Osteocyte (in vitro differentiated cells): ENCODE measurements at regions not wholly inside any gene's neighbourhood (a gene's known extent, or its start where the extent isn't known, plus 50 kb on each side); places are given as distances from the start of the nearest gene placed in this dataset.
A peak's percentile ranks its signal among the peaks of the same experiment; 100 is the strongest.
"Not testable (repeated sequence)": the region's sequence is repeated elsewhere in the genome, so short reads cannot be mapped to it uniquely, and the experiment has no call there.

ENCODE experiments used
- DNase-seq: peaks from one replicate; pipeline ENCODE4 v3.0.0; 2021; ENCODE audit warnings: mixed read lengths; ENCODE audit not compliant: unreplicated experiment; ENCODE audit errors: extremely low spot score
- H3K27ac Mint-ChIP-seq: one replicate; pipeline ENCODE4 v1.8.0; 2021; ENCODE audit warnings: mild to moderate bottlenecking, mixed read lengths; ENCODE audit not compliant: unreplicated experiment
- H3K27me3 Mint-ChIP-seq: one replicate; pipeline ENCODE4 v1.8.0; 2021; ENCODE audit warnings: mixed read lengths; ENCODE audit not compliant: unreplicated experiment
- H3K36me3 Mint-ChIP-seq: one replicate; pipeline ENCODE4 v1.8.0; 2021; ENCODE audit warnings: mixed read lengths; ENCODE audit not compliant: unreplicated experiment
- H3K4me1 Mint-ChIP-seq: one replicate; pipeline ENCODE4 v1.8.0; 2021; ENCODE audit warnings: mixed read lengths; ENCODE audit not compliant: unreplicated experiment
- H3K4me3 Mint-ChIP-seq: one replicate; pipeline ENCODE4 v1.8.0; 2021; ENCODE audit warnings: mild to moderate bottlenecking, moderate library complexity, mixed read lengths; ENCODE audit not compliant: unreplicated experiment
- H3K9me3 Mint-ChIP-seq: one replicate; pipeline ENCODE4 v1.8.0; 2021; ENCODE audit warnings: mixed read lengths; ENCODE audit not compliant: unreplicated experiment
- TF ChIP-seq, protein P1 (sequence below): fragments of 200-600 bp; sonication (generic); IDR thresholded peaks from 2 replicates; pipeline ENCODE4 v1.5.0; 2021; ENCODE audit warnings: antibody characterized with exemption, mild to moderate bottlenecking, moderate library complexity

- H3K36me3 Mint-ChIP-seq = no peaks in the 10 kb centered on the region
- no peak for DNase-seq
- no peak overlapping the region for H3K27ac Mint-ChIP-seq
- TF ChIP-seq, protein P1, sequence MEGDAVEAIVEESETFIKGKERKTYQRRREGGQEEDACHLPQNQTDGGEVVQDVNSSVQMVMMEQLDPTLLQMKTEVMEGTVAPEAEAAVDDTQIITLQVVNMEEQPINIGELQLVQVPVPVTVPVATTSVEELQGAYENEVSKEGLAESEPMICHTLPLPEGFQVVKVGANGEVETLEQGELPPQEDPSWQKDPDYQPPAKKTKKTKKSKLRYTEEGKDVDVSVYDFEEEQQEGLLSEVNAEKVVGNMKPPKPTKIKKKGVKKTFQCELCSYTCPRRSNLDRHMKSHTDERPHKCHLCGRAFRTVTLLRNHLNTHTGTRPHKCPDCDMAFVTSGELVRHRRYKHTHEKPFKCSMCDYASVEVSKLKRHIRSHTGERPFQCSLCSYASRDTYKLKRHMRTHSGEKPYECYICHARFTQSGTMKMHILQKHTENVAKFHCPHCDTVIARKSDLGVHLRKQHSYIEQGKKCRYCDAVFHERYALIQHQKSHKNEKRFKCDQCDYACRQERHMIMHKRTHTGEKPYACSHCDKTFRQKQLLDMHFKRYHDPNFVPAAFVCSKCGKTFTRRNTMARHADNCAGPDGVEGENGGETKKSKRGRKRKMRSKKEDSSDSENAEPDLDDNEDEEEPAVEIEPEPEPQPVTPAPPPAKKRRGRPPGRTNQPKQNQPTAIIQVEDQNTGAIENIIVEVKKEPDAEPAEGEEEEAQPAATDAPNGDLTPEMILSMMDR = peak; percentile 87
- peaks cover 17% of the 10 kb centered on the region for H3K27me3 Mint-ChIP-seq
- peaks cover 4% of the 10 kb centered on the region for H3K4me1 Mint-ChIP-seq
- no peaks in the 10 kb centered on the region for H3K9me3 Mint-ChIP-seq
- no peak overlapping the region for H3K4me3 Mint-ChIP-seq
Observed at GRCh38 chr1:200488375-200489165, 78.7 kb upstream of the ZNF281 start.

- no peak for DNase-seq
- peaks cover 11% of the 10 kb centered on the region for H3K4me1 Mint-ChIP-seq
- H3K4me3 Mint-ChIP-seq = no peak overlapping the region
- TF ChIP-seq, protein P1 = no peak
- peaks cover 17% of the 10 kb centered on the region for H3K27me3 Mint-ChIP-seq
- no peaks in the 10 kb centered on the region for H3K9me3 Mint-ChIP-seq
- no peak overlapping the region for H3K27ac Mint-ChIP-seq
- H3K36me3 Mint-ChIP-seq = no peaks in the 10 kb centered on the region
Observed at GRCh38 chr1:200487650-200488049, 77.8 kb upstream of the ZNF281 start.

GRCh38 chr1:200486634-200487033, 76.8 kb upstream of the ZNF281 start:
- no peaks in the 10 kb centered on the region for H3K36me3 Mint-ChIP-seq
- no peak overlapping the region for H3K27ac Mint-ChIP-seq
- peaks cover 11% of the 10 kb centered on the region for H3K4me1 Mint-ChIP-seq
- TF ChIP-seq, protein P1 = no peak
- H3K4me3 Mint-ChIP-seq = no peak overlapping the region
- H3K27me3 Mint-ChIP-seq = peaks cover 17% of the 10 kb centered on the region
- no peaks in the 10 kb centered on the region for H3K9me3 Mint-ChIP-seq
- DNase-seq = no peak

GRCh38 chr1:200484438-200484946, 74.7 kb upstream of the ZNF281 start:
- H3K4me3 Mint-ChIP-seq = not testable (repeated sequence)

DNA sequence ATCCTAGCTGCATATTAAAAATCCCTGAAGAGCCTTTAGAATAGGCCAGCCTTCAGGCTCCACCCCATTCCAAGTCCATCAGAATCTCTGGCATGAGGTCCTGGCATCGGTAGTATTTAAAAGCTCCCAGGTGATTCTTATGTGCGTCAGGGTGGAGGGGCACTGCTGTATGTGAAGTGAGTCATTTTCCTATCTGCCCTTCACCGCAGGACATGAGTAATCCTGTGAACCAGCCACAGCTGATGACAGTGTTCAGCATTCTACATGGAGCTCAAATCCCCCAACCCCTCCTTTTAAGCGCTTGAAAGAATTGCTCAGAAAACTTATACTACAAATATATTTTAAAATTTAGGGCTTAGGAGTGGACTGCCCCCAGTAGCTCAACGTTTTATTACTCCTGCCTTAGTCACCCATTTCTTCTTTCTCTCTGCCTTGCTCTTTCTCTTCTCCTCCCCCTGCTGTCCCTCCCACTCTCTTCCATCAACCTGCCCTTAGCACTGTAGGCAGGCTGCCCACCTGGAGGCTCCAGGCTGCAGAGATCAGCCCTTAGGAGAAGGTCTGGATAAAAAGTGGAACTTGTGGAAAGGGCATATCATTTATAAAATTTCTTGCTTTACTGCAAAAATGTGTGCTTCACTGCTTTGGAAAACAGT, 73.8 kb upstream of the ZNF281 start:
- H3K4me3 Mint-ChIP-seq = no peak overlapping the region
- H3K36me3 Mint-ChIP-seq = no peaks in the 10 kb centered on the region
- no peak overlapping the region for H3K27ac Mint-ChIP-seq
- no peaks in the 10 kb centered on the region for H3K9me3 Mint-ChIP-seq
- H3K27me3 Mint-ChIP-seq = no peaks in the 10 kb centered on the region
- TF ChIP-seq, protein P1 = peak; percentile 6
- H3K4me1 Mint-ChIP-seq = peaks cover 11% of the 10 kb centered on the region
- no peak for DNase-seq

More at GRCh38 chr1:200484438-200484946, 74.7 kb upstream of the ZNF281 start:
- not testable (repeated sequence) for H3K36me3 Mint-ChIP-seq, H3K27ac Mint-ChIP-seq, H3K27me3 Mint-ChIP-seq, DNase-seq, H3K9me3 Mint-ChIP-seq
- peaks cover 11% of the 10 kb centered on the region for H3K4me1 Mint-ChIP-seq
